MM.1S (cell line): ENCODE measurements at regions not wholly inside any gene's neighbourhood (a gene's known extent, or its start where the extent isn't known, plus 50 kb on each side); places are given as distances from the start of the nearest gene placed in this dataset.

ENCODE experiments used
- CTCF ChIP-seq: fragments of 300-600 bp; sonication (generic); IDR thresholded peaks from 2 replicates; pipeline ENCODE4 v1.5.1; 2016; ENCODE audit warnings: antibody characterized with exemption, low read length, mixed read lengths
- EZH2 ChIP-seq: fragments of 300-600 bp; sonication (generic); optimal IDR thresholded peaks from 2 replicates; pipeline ENCODE3; 2017; ENCODE audit warnings: low read depth, mild to moderate bottlenecking, antibody characterized with exemption, low read length, mixed read lengths
- EZH2phosphoT487 ChIP-seq: fragments of 300-600 bp; sonication (generic); IDR thresholded peaks from 2 replicates; pipeline ENCODE4 v1.6.1; 2018; ENCODE audit warnings: antibody characterized with exemption, low read length

- no peak for TF ChIP-seq CTCF
- TF ChIP-seq EZH2: no peak
- no peak for TF ChIP-seq EZH2phosphoT487
Measured at GRCh38 chr13:50171590-50172282, 156.5 kb downstream of the KCNRG start.
